HEK293 (cell line): ENCODE measurements at regions not wholly inside any gene's neighbourhood (a gene's known extent, or its start where the extent isn't known, plus 50 kb on each side); places are given as distances from the start of the nearest gene placed in this dataset.

Experiments used
- CTCF ChIA-PET: fragments of 350-600 bp; formaldehyde crosslinking; extraction: SDS; loops from one replicate; lab custom pipeline; 2021; ENCODE audit warnings: antibody characterized with exemption; lab: Yijun Ruan, JAX
- POLR2A ChIA-PET: fragments of 300-600 bp; formaldehyde crosslinking; extraction: SDS; loops from one replicate; lab custom pipeline; 2020; ENCODE audit warnings: antibody characterized with exemption, inconsistent platforms; lab: Yijun Ruan, JAX
- H3K27ac ChIP-seq: fragments of 200-500 bp; sonication (Bioruptor generic); 2 replicates; pipeline ENCODE4 v1.5.1; 2014; ENCODE audit warnings: low read depth, low read length, control low read depth, inconsistent platforms; ENCODE audit errors: extremely low read depth
- H3K36me3 ChIP-seq, 2 experiments: fragments of 200-500 bp in 1 of 2; sonication (Bioruptor generic) in 1 of 2; 1 replicate in 1 of 2; 2 replicates in 1 of 2; pipeline ENCODE4 v1.5.1; 2014 to 2017; ENCODE audit warnings: inconsistent platforms in 2 of 2, low read length in 2 of 2; ENCODE audit not compliant: control insufficient read depth in 2 of 2, insufficient read depth in 1 of 2
- H3K4me1 ChIP-seq: fragments of 200-500 bp; sonication (Bioruptor generic); 2 replicates; pipeline ENCODE4 v1.5.1; 2014; ENCODE audit warnings: mild to moderate bottlenecking, low read length, inconsistent platforms; ENCODE audit not compliant: control insufficient read depth, insufficient read depth
- H3K4me3 ChIP-seq: 2 replicates; pipeline ENCODE4 v1.5.1; 2011; ENCODE audit warnings: low read depth, mild to moderate bottlenecking, control low read depth, low read length, moderate library complexity
- H3K9me3 ChIP-seq: fragments of 200-500 bp; sonication (Bioruptor generic); 2 replicates; pipeline ENCODE4 v1.5.1; 2014; ENCODE audit warnings: low read depth, low read length, inconsistent platforms; ENCODE audit not compliant: control insufficient read depth, insufficient read depth
- BCL11B ChIP-seq: fragments of 450-650 bp; formaldehyde crosslinking; IDR thresholded peaks from 2 replicates; pipeline ENCODE4 v1.5.1; 2016; ENCODE audit warnings: low read depth, missing biosample characterization, missing genetic modification characterization
- EGR2 ChIP-seq: fragments of 450-650 bp; formaldehyde crosslinking; IDR thresholded peaks from 2 replicates; pipeline ENCODE4 v1.5.1; 2016; ENCODE audit warnings: low read depth, missing biosample characterization, missing genetic modification characterization
- ELK4 ChIP-seq: IDR thresholded peaks from 2 replicates; pipeline ENCODE4 v1.6.1; 2011; ENCODE audit warnings: mild to moderate bottlenecking, low read depth, low read length, borderline replicate concordance
- HOXD13 ChIP-seq: sonication (generic); formaldehyde crosslinking; IDR thresholded peaks from 2 replicates; pipeline ENCODE4 v1.8.0; 2022; ENCODE audit warnings: missing genetic modification reagents, borderline replicate concordance
- SCRT1 ChIP-seq: fragments of 450-650 bp; formaldehyde crosslinking; IDR thresholded peaks from 2 replicates; pipeline ENCODE4 v1.5.1; 2016; ENCODE audit warnings: missing biosample characterization, missing genetic modification characterization, borderline replicate concordance
- SCRT2 ChIP-seq: fragments of 450-650 bp; formaldehyde crosslinking; IDR thresholded peaks from 2 replicates; pipeline ENCODE4 v1.5.1; 2016; ENCODE audit warnings: missing biosample characterization, missing genetic modification characterization
- SETDB1 ChIP-seq: IDR thresholded peaks from one replicate; pipeline ENCODE4 v1.6.1; 2017; ENCODE audit warnings: mild to moderate bottlenecking, low read length, moderate library complexity, mixed read lengths; ENCODE audit not compliant: insufficient read length
- TRIM28 ChIP-seq: IDR thresholded peaks from 2 replicates; pipeline ENCODE4 v1.6.1; 2011; ENCODE audit warnings: low read length, control low read depth, borderline replicate concordance
- ZBTB20 ChIP-seq: fragments of 450-650 bp; formaldehyde crosslinking; IDR thresholded peaks from 2 replicates; pipeline ENCODE4 v1.5.1; 2016; ENCODE audit warnings: missing biosample characterization, missing genetic modification characterization
- ZNF324 ChIP-seq: fragments of 450-650 bp; formaldehyde crosslinking; IDR thresholded peaks from 2 replicates; pipeline ENCODE4 v1.5.1; 2016; ENCODE audit warnings: missing biosample characterization, missing genetic modification characterization
- ZNF391 ChIP-seq: fragments of 450-650 bp; formaldehyde crosslinking; IDR thresholded peaks from 2 replicates; pipeline ENCODE4 v1.5.1; 2016; ENCODE audit warnings: low read depth, missing biosample characterization, missing genetic modification characterization, borderline replicate concordance
- ZNF398 ChIP-seq: fragments of 450-650 bp; formaldehyde crosslinking; IDR thresholded peaks from 2 replicates; pipeline ENCODE4 v1.5.1; 2017; ENCODE audit warnings: missing biosample characterization, missing genetic modification characterization
- ZNF521 ChIP-seq: fragments of 450-650 bp; formaldehyde crosslinking; IDR thresholded peaks from 2 replicates; pipeline ENCODE4 v1.5.1; 2017; ENCODE audit warnings: missing biosample characterization, mild to moderate bottlenecking, missing genetic modification characterization
- ZNF561 ChIP-seq: fragments of 450-650 bp; IDR thresholded peaks from 2 replicates; pipeline ENCODE4 v1.5.1; 2018; ENCODE audit warnings: missing biosample characterization, missing genetic modification characterization, borderline replicate concordance
- ZNF626 ChIP-seq: fragments of 450-650 bp; sonication (Bioruptor Pico); formaldehyde crosslinking; IDR thresholded peaks from 2 replicates; pipeline ENCODE4 v1.5.1; 2018; ENCODE audit warnings: missing biosample characterization, missing genetic modification characterization, inconsistent platforms
- ZNF639 ChIP-seq: fragments of 450-650 bp; formaldehyde crosslinking; IDR thresholded peaks from 2 replicates; pipeline ENCODE4 v1.5.1; 2016; ENCODE audit warnings: missing biosample characterization, missing genetic modification characterization
- ZNF785 ChIP-seq: fragments of 450-650 bp; formaldehyde crosslinking; IDR thresholded peaks from 2 replicates; pipeline ENCODE4 v1.5.1; 2016; ENCODE audit warnings: missing biosample characterization, missing genetic modification characterization
- ZSCAN5A ChIP-seq: fragments of 450-650 bp; formaldehyde crosslinking; IDR thresholded peaks from 2 replicates; pipeline ENCODE4 v1.5.1; 2016; ENCODE audit warnings: missing biosample characterization, missing genetic modification characterization
- TF ChIP-seq, protein P1 (sequence below): fragments of 450-650 bp; formaldehyde crosslinking; IDR thresholded peaks from 2 replicates; pipeline ENCODE4 v1.5.1; 2016; ENCODE audit warnings: missing biosample characterization, missing genetic modification characterization
- TF ChIP-seq, protein P2 (sequence below): fragments of 450-650 bp; formaldehyde crosslinking; IDR thresholded peaks from 2 replicates; pipeline ENCODE4 v1.5.1; 2017; ENCODE audit warnings: missing biosample characterization, missing genetic modification characterization

GRCh38 chr2:152863826-152864225, 145.4 kb downstream of the ARL6IP6 start:
- CTCF ChIA-PET: no interaction called here
- Histone ChIP-seq H3K36me3 (no peaks in the 10 kb centered on the region), H3K27ac (no peak overlapping the region), H3K9me3 (no peaks in the 10 kb centered on the region), H3K4me3 (no peak overlapping the region), H3K4me1 (no peaks in the 10 kb centered on the region)
- peak; percentile 53 for TF ChIP-seq SETDB1
- no peak for TF ChIP-seq ZBTB20 (tag by site-specific recombination)
- POLR2A ChIA-PET: no interaction called here

DNA sequence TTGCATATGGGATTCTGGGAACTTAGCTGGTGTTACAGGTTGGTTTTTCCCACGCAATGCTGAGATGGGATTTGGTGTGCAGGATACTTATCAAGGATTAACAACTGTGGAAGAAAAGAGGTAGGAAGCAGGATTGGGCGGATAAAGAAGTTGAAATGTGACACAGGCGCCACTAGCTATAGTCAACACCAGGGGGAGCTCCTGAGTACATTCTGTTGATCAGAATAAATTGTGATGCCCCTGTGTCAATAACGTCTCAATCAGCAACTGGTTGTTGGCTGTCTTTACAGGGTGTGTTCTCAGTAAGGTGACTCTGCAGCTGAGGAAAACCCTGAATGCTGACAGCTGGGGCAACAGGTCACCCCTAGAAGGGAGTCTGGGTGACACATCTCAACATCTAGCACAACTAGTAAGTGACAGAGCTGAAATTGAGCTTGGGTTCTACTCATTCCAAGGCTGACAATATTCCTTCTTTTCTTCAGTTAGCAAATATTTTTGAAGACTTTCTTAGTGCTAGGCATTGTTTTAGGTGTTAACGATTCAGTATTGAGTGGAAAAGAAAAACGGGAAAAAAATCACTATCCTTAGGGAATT, 143.0 kb downstream of the ARL6IP6 start:
- no peak overlapping the region for H3K27ac ChIP-seq
- peak; percentile 32; the same call in 1 of the 2 replicates for TF ChIP-seq SCRT1 (tag by site-specific recombination)
- TF ChIP-seq ELK4: no peak
- no peak for TF ChIP-seq ZNF391
- no peak for TF ChIP-seq ZNF639 (tag by site-specific recombination)
- no peak for TF ChIP-seq ZNF785 (tag by site-specific recombination)
- peak; percentile 58 for TF ChIP-seq SCRT2 (tag by site-specific recombination)
- TF ChIP-seq SETDB1: peak; percentile 63
- no peak for TF ChIP-seq ZNF521 (tag by site-specific recombination)
- no peak for TF ChIP-seq ZNF398 (tag by site-specific recombination)
- TF ChIP-seq ZSCAN5A: no peak
- TF ChIP-seq TRIM28: 0 out of 2 replicates have a peak, but pooled peaks have one; percentile 33
- H3K9me3 ChIP-seq: no peaks in the 10 kb centered on the region
- no peaks in the 10 kb centered on the region for H3K4me1 ChIP-seq
- no peak overlapping the region for H3K4me3 ChIP-seq
- H3K36me3 ChIP-seq: no peaks in the 10 kb centered on the region
- ChIA-PET POLR2A (interaction anchor here (0.5 kb wide), 1 partner anchor 32 kb away, joined by 4 read pairs; no protein-coding TSS in a partner anchor), CTCF (interaction anchor here (0.5 to 2.4 kb wide), 30 partner anchors 9 to 1521 kb away, joined by 3 to 11 read pairs (median 4); partner anchors contain the start of gene RPRM)

DNA sequence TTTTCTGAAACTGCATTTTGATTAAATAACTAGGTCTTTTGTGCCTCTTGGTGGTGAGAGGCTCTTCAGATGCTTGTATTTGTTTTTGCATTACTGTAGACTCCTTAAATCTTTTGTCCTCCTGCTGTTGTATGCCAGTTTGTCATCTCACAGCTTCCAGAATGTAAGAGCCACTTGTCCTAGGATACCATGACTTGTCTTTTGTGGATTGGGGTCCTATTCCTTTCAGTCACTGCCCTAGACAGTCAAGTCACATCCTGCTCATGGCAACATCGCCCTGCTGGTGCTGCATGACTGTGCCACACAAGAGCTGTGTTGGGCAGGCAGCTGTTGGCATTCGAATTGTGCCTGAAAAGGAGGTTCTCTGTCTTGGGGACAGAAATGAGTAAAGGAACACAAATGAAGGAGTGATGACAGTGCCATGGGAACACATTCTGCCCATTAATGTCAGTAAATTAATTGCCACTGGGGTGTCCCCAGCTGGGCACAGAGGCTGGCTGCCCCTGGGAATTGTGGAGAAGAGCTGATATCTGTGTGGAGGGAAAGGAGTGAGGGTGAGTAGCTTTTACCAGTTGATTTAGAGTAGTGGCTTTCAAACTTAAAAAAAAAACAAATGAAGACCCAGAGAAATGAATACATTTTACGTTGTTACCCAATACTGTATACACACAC, 140.3 kb downstream of the ARL6IP6 start:
- H3K4me3 ChIP-seq: no peak overlapping the region
- H3K27ac ChIP-seq: no peak overlapping the region
- no peaks in the 10 kb centered on the region for H3K4me1 ChIP-seq
- ChIA-PET CTCF (interaction anchor here (1.1 to 1.6 kb wide), 5 partner anchors 9 to 661 kb away, joined by 3 to 10 read pairs (median 4); partner anchors contain the start of gene RPRM), POLR2A (no interaction called here)
- H3K36me3 ChIP-seq: no peaks in the 10 kb centered on the region
- H3K9me3 ChIP-seq: no peaks in the 10 kb centered on the region
- TF ChIP-seq EGR2 (tag by site-specific recombination) (no peak), BCL11B (tag by site-specific recombination) (no peak), ZNF561 (tag by site-specific recombination) (no peak), ZNF626 (no peak), ZNF324 (tag by site-specific recombination) (no peak), HOXD13 (CRISPR knock-in tag) (no peak)
- TF ChIP-seq, protein P1, sequence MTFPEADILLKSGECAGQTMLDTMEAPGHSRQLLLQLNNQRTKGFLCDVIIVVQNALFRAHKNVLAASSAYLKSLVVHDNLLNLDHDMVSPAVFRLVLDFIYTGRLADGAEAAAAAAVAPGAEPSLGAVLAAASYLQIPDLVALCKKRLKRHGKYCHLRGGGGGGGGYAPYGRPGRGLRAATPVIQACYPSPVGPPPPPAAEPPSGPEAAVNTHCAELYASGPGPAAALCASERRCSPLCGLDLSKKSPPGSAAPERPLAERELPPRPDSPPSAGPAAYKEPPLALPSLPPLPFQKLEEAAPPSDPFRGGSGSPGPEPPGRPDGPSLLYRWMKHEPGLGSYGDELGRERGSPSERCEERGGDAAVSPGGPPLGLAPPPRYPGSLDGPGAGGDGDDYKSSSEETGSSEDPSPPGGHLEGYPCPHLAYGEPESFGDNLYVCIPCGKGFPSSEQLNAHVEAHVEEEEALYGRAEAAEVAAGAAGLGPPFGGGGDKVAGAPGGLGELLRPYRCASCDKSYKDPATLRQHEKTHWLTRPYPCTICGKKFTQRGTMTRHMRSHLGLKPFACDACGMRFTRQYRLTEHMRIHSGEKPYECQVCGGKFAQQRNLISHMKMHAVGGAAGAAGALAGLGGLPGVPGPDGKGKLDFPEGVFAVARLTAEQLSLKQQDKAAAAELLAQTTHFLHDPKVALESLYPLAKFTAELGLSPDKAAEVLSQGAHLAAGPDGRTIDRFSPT (tag by site-specific recombination): no peak
- TF ChIP-seq, protein P2, sequence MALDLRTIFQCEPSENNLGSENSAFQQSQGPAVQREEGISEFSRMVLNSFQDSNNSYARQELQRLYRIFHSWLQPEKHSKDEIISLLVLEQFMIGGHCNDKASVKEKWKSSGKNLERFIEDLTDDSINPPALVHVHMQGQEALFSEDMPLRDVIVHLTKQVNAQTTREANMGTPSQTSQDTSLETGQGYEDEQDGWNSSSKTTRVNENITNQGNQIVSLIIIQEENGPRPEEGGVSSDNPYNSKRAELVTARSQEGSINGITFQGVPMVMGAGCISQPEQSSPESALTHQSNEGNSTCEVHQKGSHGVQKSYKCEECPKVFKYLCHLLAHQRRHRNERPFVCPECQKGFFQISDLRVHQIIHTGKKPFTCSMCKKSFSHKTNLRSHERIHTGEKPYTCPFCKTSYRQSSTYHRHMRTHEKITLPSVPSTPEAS (tag by site-specific recombination): no peak
